MCF 10A (cell line): ENCODE measurements at regions not wholly inside any gene's neighbourhood (a gene's known extent, or its start where the extent isn't known, plus 50 kb on each side); places are given as distances from the start of the nearest gene placed in this dataset.
A peak's percentile ranks its signal among the peaks of the same experiment; 100 is the strongest.

Source experiments
- BruUV-seq: library from RNA; stranded (reverse); fragments of 400-500 nt; replicated peaks from 2 replicates; lab custom pipeline; 2021; lab: Mats Ljungman, UMichigan
- CTCF ChIA-PET: fragments of 300-600 bp; sonication (Branson Sonifier 250); formaldehyde crosslinking; extraction: SDS; loops from one replicate; lab custom pipeline; 2021; ENCODE audit warnings: antibody characterized with exemption, inconsistent platforms; lab: Yijun Ruan, JAX
- POLR2A ChIA-PET: fragments of 300-600, 350-650 bp; sonication (Branson Sonifier 250); formaldehyde crosslinking; extraction: SDS; loops from one replicate; lab custom pipeline; 2020; ENCODE audit warnings: antibody characterized with exemption, inconsistent platforms; lab: Yijun Ruan, JAX
- DNase-seq: peaks from one replicate; pipeline ENCODE4 v3.0.0-alpha.2; 2018; ENCODE audit not compliant: unreplicated experiment
- H3K27ac Mint-ChIP-seq: one replicate; pipeline ENCODE4 v1.8.0; 2022; ENCODE audit warnings: mild to moderate bottlenecking, low read depth, mixed read lengths; ENCODE audit not compliant: unreplicated experiment
- H3K27me3 Mint-ChIP-seq: one replicate; pipeline ENCODE4 v1.8.0; 2022; ENCODE audit warnings: mixed read lengths; ENCODE audit not compliant: insufficient read depth, unreplicated experiment
- H3K36me3 Mint-ChIP-seq: one replicate; pipeline ENCODE4 v1.8.0; 2022; ENCODE audit warnings: mild to moderate bottlenecking, moderate library complexity, mixed read lengths; ENCODE audit not compliant: insufficient read depth, unreplicated experiment
- H3K4me1 Mint-ChIP-seq: one replicate; pipeline ENCODE4 v1.8.0; 2022; ENCODE audit warnings: mixed read lengths; ENCODE audit not compliant: insufficient read depth, unreplicated experiment
- H3K4me3 Mint-ChIP-seq: one replicate; pipeline ENCODE4 v1.8.0; 2022; ENCODE audit warnings: mild to moderate bottlenecking, moderate library complexity, mixed read lengths; ENCODE audit not compliant: unreplicated experiment
- H3K9me3 Mint-ChIP-seq: one replicate; pipeline ENCODE4 v1.8.0; 2022; ENCODE audit warnings: mixed read lengths; ENCODE audit not compliant: unreplicated experiment
- intact Hi-C: fragments of 100-400 bp; cut with micrococcal nuclease; formaldehyde crosslinking; loops from 2 replicates; pipeline ENCODE4 v1.14.1; 2022
- TF ChIP-seq, protein P1 (sequence below): fragments of 200-600 bp; IDR thresholded peaks from one replicate; pipeline ENCODE4 v1.8.0; 2022; ENCODE audit warnings: antibody characterized with exemption, mild to moderate bottlenecking; ENCODE audit not compliant: unreplicated experiment

DNA sequence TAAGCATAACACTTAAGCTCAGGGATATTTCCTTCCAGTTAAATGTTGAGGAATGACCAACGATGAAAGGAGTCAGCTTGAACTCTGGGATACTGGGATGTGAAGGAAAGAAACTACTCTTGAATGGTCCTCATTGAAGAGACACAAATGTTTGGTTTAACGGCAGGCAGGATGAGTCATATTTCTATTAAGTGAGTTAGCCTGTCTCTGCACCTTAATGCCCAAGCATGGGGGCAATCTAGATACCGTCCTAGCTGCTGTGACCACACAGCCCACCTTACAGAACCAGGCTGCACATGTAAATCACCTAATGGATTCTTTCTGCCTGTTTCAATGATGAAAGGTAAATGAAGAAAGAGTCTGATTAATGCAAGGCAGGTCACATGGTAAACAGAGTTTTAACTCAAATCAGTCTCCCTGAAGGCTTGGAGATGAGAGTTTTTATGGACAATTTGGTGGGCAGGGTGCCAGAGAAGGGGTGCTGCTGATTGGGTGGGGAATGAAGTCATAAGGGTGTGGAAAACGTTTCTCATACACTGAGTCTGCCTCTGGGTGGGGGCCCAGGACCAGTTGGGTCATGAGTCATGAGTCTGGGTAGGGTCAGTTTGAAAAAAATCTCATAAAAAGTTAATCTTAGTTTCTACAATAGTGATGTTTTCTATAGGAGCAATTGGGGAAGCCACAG, 144.6 kb upstream of the MMADHC start:
- Mint-ChIP-seq H3K4me1 (peaks cover 26% of the 10 kb centered on the region), H3K27me3 (no peaks in the 10 kb centered on the region), H3K4me3 (no peak overlapping the region), H3K27ac (peak overlapping the region; percentile 93), H3K36me3 (no peaks in the 10 kb centered on the region), H3K9me3 (no peaks in the 10 kb centered on the region)
- intact Hi-C loops, result loop anchor here (10.0 kb wide), 1 partner anchor 883 kb away; no protein-coding TSS in a partner anchor
- BruUV-seq, result no TSS peak
- peak; percentile 58 for DNase-seq
- CTCF ChIA-PET, result no interaction called here
- POLR2A ChIA-PET, result no interaction called here
- TF ChIP-seq, protein P1, sequence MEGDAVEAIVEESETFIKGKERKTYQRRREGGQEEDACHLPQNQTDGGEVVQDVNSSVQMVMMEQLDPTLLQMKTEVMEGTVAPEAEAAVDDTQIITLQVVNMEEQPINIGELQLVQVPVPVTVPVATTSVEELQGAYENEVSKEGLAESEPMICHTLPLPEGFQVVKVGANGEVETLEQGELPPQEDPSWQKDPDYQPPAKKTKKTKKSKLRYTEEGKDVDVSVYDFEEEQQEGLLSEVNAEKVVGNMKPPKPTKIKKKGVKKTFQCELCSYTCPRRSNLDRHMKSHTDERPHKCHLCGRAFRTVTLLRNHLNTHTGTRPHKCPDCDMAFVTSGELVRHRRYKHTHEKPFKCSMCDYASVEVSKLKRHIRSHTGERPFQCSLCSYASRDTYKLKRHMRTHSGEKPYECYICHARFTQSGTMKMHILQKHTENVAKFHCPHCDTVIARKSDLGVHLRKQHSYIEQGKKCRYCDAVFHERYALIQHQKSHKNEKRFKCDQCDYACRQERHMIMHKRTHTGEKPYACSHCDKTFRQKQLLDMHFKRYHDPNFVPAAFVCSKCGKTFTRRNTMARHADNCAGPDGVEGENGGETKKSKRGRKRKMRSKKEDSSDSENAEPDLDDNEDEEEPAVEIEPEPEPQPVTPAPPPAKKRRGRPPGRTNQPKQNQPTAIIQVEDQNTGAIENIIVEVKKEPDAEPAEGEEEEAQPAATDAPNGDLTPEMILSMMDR, result no peak

DNA sequence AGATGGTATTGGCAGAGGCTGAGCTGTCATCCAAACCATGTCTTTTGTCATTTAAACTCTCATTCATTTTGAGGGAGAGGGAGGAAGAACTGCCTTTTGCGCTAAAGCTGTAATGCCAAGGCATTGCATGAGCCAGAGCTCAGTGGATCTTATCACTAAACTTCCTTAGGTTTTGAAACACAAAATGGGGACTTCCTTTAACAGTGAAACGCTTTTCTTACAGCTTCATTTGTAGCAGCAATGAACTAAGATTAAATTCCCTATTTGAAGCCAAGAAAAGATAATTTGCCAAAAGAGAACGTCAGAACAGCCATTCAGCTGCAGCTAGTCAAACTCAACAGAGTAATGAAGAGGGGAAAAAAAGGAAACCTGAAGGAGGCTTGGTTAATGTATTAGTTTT, 143.5 kb upstream of the MMADHC start:
- TF ChIP-seq, protein P1, result no peak
- DNase-seq, result no peak
- POLR2A ChIA-PET, result interaction anchor here (0.7 kb wide), 1 partner anchor 291 kb away, joined by 3 read pairs; no protein-coding TSS in a partner anchor
- no peaks in the 10 kb centered on the region for H3K27me3 Mint-ChIP-seq
- intact Hi-C loops, result loop anchor here (10.0 kb wide), 1 partner anchor 884 kb away; no protein-coding TSS in a partner anchor
- BruUV-seq, result no TSS peak
- H3K27ac Mint-ChIP-seq, result no peak overlapping the region
- H3K4me1 Mint-ChIP-seq, result peaks cover 26% of the 10 kb centered on the region
- CTCF ChIA-PET, result interaction anchor here (0.7 to 1.5 kb wide), 2 partner anchors 15 to 120 kb away, joined by 3 to 5 read pairs; no protein-coding TSS in a partner anchor
- no peak overlapping the region for H3K4me3 Mint-ChIP-seq
- no peaks in the 10 kb centered on the region for H3K9me3 Mint-ChIP-seq
- H3K36me3 Mint-ChIP-seq, result no peaks in the 10 kb centered on the region

DNA sequence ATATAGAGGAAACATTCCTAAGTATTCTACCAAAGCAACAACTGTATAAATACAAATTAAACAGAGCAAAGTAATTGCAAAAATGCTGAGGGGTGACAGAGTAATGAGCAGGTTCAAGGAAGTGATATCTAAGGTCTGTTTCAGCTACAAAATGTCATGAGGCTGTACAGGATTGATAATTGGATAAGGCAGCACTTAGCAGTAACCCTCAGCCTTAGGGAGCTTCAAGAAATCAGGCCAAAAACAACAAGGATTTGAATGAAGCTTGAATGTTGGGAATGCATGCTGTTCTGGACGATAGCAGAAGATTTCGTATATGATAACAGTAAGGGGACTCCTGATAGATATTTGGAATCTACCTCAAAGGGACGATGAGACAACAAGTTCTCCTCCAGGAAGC, 142.0 kb upstream of the MMADHC start:
- Mint-ChIP-seq H3K27me3 (no peaks in the 10 kb centered on the region), H3K36me3 (peaks cover 6% of the 10 kb centered on the region), H3K4me1 (peaks cover 25% of the 10 kb centered on the region), H3K4me3 (no peak overlapping the region), H3K27ac (no peak overlapping the region), H3K9me3 (no peaks in the 10 kb centered on the region)
- ChIA-PET CTCF (interaction anchor here (0.9 to 1.2 kb wide), 2 partner anchors 42 to 131 kb away, joined by 3 to 4 read pairs; no protein-coding TSS in a partner anchor), POLR2A (interaction anchor here (0.5 kb wide), 1 partner anchor 26 kb away, joined by 3 read pairs; no protein-coding TSS in a partner anchor)
- no peak for DNase-seq
- no TSS peak for BruUV-seq
- intact Hi-C loops, result no loop called here
- TF ChIP-seq, protein P1, result no peak

DNA sequence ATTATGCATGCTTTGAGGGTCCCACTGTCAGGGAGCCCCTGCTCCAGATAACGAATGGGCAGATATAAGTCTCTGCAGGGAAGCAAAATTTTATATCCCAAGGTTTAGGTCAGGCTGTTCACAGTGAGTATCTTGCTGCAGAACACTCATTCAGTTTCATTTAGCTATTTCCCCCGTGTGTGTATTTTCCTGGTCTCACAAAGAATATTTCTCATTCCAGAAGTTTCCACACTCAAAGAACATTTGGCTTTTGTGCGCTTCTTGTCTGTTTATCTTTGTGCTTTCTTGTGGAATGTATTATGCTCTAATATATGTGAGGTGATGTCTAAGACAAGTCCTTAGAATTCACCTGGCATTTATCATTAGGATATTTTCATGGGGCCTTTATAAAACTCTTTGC, 140.4 kb upstream of the MMADHC start:
- ChIA-PET CTCF (interaction anchor here (0.7 kb wide), 1 partner anchor 109 kb away, joined by 3 read pairs; no protein-coding TSS in a partner anchor), POLR2A (no interaction called here)
- no peak overlapping the region for H3K4me3 Mint-ChIP-seq

More for the DNA sequence above, 140.4 kb upstream of the MMADHC start:
- H3K9me3 Mint-ChIP-seq, result peaks cover 3% of the 10 kb centered on the region
- no peak for DNase-seq
- intact Hi-C loops, result no loop called here
- no peaks in the 10 kb centered on the region for H3K27me3 Mint-ChIP-seq
- H3K36me3 Mint-ChIP-seq, result peaks cover 6% of the 10 kb centered on the region
- H3K27ac Mint-ChIP-seq, result no peak overlapping the region
- H3K4me1 Mint-ChIP-seq, result peaks cover 17% of the 10 kb centered on the region
- TF ChIP-seq, protein P1, result no peak
- BruUV-seq, result no TSS peak
